GM12878 (cell line): ENCODE measurements at regions not wholly inside any gene's neighbourhood (a gene's known extent, or its start where the extent isn't known, plus 50 kb on each side); places are given as distances from the start of the nearest gene placed in this dataset.

Source experiments
- ATAC-seq: fragments of 200-7000 bp; cut with Tn5 transposase; 3 replicates; pipeline ENCODE4 v1.9.1; 2020; ENCODE audit warnings: mild to moderate bottlenecking, moderate library complexity
- BruUV-seq: library from RNA; stranded (reverse); fragments of 400-500 nt; replicated peaks from 2 replicates; lab custom pipeline; 2021; lab: Mats Ljungman, UMichigan
- CTCF ChIA-PET: fragments of 300-600 bp; sonication (Branson Sonifier 250); formaldehyde crosslinking; extraction: SDS; loops from one replicate; lab custom pipeline; 2021; ENCODE audit warnings: inconsistent platforms; lab: Yijun Ruan, JAX
- POLR2A ChIA-PET: fragments of 350-600 bp; formaldehyde crosslinking; extraction: SDS; loops from one replicate; lab custom pipeline; 2021; ENCODE audit warnings: inconsistent platforms; lab: Charles Lee
- RAD21 ChIA-PET: fragments of 300-600 bp; sonication (Branson Sonifier 250); formaldehyde crosslinking; loops from one replicate; lab custom pipeline; 2023; ENCODE audit warnings: antibody characterized with exemption; ENCODE audit not compliant: unreplicated experiment; lab: Charles Lee
- SMC1A ChIA-PET: fragments of 300-600 bp; sonication (Branson Sonifier 250); formaldehyde crosslinking; loops from one replicate; lab custom pipeline; 2023; ENCODE audit not compliant: unreplicated experiment, uncharacterized antibody; lab: Charles Lee
- DNase-seq: peaks from one replicate; pipeline ENCODE4 v3.0.0-alpha.2; 2011; ENCODE audit warnings: low read depth, low spot score
- FAIRE-seq: peaks from 3 replicates; lab custom pipeline; 2011; peaks lifted over from hg19 to GRCh38; lab: Jason Lieb, UNC
- H2AFZ ChIP-seq: 2 replicates; pipeline ENCODE4 v1.6.0; 2011; ENCODE audit warnings: low read depth, low read length, control low read depth; ENCODE audit not compliant: control insufficient read depth
- H3K27ac ChIP-seq: 2 replicates; pipeline ENCODE4 v1.5.1; 2011; ENCODE audit warnings: control low read depth; ENCODE audit not compliant: control insufficient read depth, insufficient read depth
- H3K27me3 ChIP-seq, 2 experiments: replicated peaks in 1 of 2; 2 replicates each; pipeline versions ENCODE4 v1.6.0 to v1.6.1; 2011; ENCODE audit warnings: low read length in 1 of 2; ENCODE audit not compliant: control insufficient read depth in 2 of 2, insufficient read depth in 2 of 2
- H3K36me3 ChIP-seq, 2 experiments: 2 replicates each; pipeline ENCODE4 v1.5.1; 2011; ENCODE audit warnings: low read length in 1 of 2; ENCODE audit not compliant: control insufficient read depth in 2 of 2, insufficient read depth in 2 of 2
- H3K4me1 ChIP-seq: 2 replicates; pipeline ENCODE4 v1.6.1; 2011; ENCODE audit warnings: mild to moderate bottlenecking, low read length, moderate library complexity, mixed read lengths; ENCODE audit not compliant: control insufficient read depth, insufficient read depth
- H3K4me2 ChIP-seq: 2 replicates; pipeline ENCODE4 v1.6.0; 2011; ENCODE audit warnings: control low read depth; ENCODE audit not compliant: control insufficient read depth, insufficient read depth
- H3K4me3 ChIP-seq: fragments of 200-600 bp; sonication (generic); 2 replicates; pipeline ENCODE4 v1.5.1; 2016
- H3K79me2 ChIP-seq: 2 replicates; pipeline ENCODE4 v1.6.0; 2011; ENCODE audit warnings: low read length; ENCODE audit not compliant: control insufficient read depth, insufficient read depth
- H3K9ac ChIP-seq: 2 replicates; pipeline ENCODE4 v1.8.0; 2011; ENCODE audit warnings: low read length, control low read depth, mixed read lengths; ENCODE audit not compliant: control insufficient read depth, insufficient read depth
- H3K9me3 ChIP-seq: replicated peaks from 3 replicates; pipeline ENCODE4 v1.5.1; 2011; ENCODE audit warnings: mild to moderate bottlenecking, low read length; ENCODE audit not compliant: control insufficient read depth, insufficient read depth
- H4K20me1 ChIP-seq: 2 replicates; pipeline ENCODE4 v1.6.0; 2011; ENCODE audit not compliant: control insufficient read depth, insufficient read depth
- CREM ChIP-seq: IDR thresholded peaks from 2 replicates; pipeline ENCODE4 v1.6.1; 2014; ENCODE audit warnings: antibody characterized with exemption, low read depth
- ETV6 ChIP-seq, 2 experiments: fragments of 450-650 bp in 1 of 2; IDR thresholded peaks in 1 of 2; conservative IDR thresholded peaks in 1 of 2; 2 replicates each; pipeline ENCODE4 v1.6.1; 2014; ENCODE audit warnings: antibody characterized with exemption in 1 of 2, borderline replicate concordance in 1 of 2, low read depth in 1 of 2, mild to moderate bottlenecking in 1 of 2, moderate library complexity in 1 of 2
- POLR2A ChIP-seq: IDR thresholded peaks from 2 replicates; pipeline ENCODE4 v1.6.1; 2011; ENCODE audit warnings: low read depth, mild to moderate bottlenecking, low read length
- POLR2AphosphoS2 ChIP-seq: IDR thresholded peaks from 2 replicates; pipeline ENCODE4 v1.6.1; 2011; ENCODE audit warnings: low read depth, mild to moderate bottlenecking, low read length, improper control_type of control experiment, moderate library complexity
- SIX5 ChIP-seq: IDR thresholded peaks from 2 replicates; pipeline ENCODE4 v1.6.1; 2011; ENCODE audit warnings: mild to moderate bottlenecking, low read depth, low read length, moderate library complexity; ENCODE audit not compliant: severe bottlenecking
- SMC3 ChIP-seq: IDR thresholded peaks from 2 replicates; pipeline ENCODE4 v1.6.1; 2011; ENCODE audit warnings: low read length, improper control_type of control experiment, borderline replicate concordance
- WRNIP1 ChIP-seq: IDR thresholded peaks from 2 replicates; pipeline ENCODE4 v1.6.1; 2011; ENCODE audit warnings: low read depth, low read length, improper control_type of control experiment, borderline replicate concordance
- WGBS: methylation state at CpG from one replicate; pipeline ENCODE4 v1.1.6; 2016; ENCODE audit warnings: low lambda C conversion rate; ENCODE audit not compliant: insufficient replicate concordance, insufficient coverage; ENCODE audit errors: missing lambda C conversion rate; 5-methylcytosine and 5-hydroxymethylcytosine counted together
- in situ Hi-C: fragments of 300-500 bp; cut with MboI; formaldehyde crosslinking; loops from 9 replicates; pipeline ENCODE4 v1.14.3; 2018; ENCODE audit warnings: mixed read lengths
- intact Hi-C: fragments of 100-400 bp; cut with micrococcal nuclease; formaldehyde crosslinking; loops from one replicate; pipeline ENCODE4 v1.14.2; 2022; ENCODE audit not compliant: unreplicated experiment
- TF ChIP-seq, protein P1 (sequence below): IDR thresholded peaks from 2 replicates; pipeline ENCODE4 v1.6.1; 2012; ENCODE audit warnings: low read depth, low read length, improper control_type of control experiment
- TF ChIP-seq, protein P2 (sequence below): fragments of 450-650 bp; IDR thresholded peaks from 2 replicates; pipeline ENCODE4 v1.6.1; 2017; ENCODE audit warnings: low read depth, mild to moderate bottlenecking, moderate library complexity
- TF ChIP-seq, protein P3 (sequence below), 3 experiments: IDR thresholded peaks in 2 of 3; conservative IDR thresholded peaks in 1 of 3; 2 replicates each; pipeline ENCODE4 v1.5.1; 2011; ENCODE audit warnings: low read depth in 3 of 3, low read length in 3 of 3, mild to moderate bottlenecking in 3 of 3, control low read depth in 2 of 3, moderate library complexity in 2 of 3, inconsistent platforms in 1 of 3, mixed read lengths in 1 of 3; ENCODE audit not compliant: control insufficient read depth in 2 of 3, insufficient read depth in 1 of 3; ENCODE audit errors: extremely low read depth in 1 of 3

DNA sequence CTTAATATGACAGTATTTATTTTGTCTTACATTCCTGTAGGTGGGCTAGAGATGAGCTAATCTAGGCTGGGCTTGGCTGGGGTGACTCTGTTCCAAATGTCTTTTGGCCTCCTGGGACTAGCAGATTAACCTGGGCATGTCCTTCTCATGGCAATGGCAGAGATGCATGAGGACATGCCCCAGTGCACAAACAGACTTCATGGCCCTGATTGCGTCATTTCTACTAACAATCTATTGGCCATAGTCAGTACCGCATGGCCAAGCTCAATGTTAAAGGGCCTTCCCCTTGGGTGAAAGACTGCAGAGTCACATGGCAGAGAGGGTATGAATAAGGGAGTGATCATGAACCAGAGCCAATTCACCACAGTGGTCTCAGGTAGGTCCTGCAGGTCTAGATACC, 313.4 kb downstream of the MSX2 start (continued):
- TF ChIP-seq SIX5: no peak

DNA sequence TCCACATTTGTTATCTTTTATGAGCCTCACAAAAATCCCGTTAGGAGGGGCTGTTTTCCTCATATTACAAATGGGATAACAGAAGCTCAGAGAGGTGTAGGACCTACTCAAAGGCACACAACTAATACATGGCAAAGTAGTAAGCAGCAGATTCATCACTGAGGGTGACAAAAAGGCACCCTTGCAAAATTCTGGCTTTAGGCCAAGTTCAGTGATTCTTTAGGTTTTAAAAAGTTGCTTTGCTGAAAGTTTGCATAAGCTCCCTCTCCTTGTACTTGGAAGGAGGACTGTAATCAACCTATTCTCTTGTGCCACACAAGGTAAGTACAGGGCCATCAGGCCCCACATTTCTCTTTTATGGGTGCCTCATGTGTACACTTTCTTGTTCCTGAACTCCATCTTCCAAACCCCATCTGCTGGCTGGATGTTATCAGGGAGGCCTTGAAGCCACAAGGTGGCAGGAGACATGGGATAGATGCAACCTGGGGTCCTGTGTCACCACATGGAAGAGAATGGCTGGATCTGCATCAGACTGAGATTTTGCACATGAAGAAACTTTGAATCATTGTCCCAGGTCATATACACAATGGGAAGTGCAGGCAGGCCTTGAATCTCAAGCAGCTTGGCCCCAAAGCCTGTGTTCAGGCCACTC, 311.6 kb downstream of the MSX2 start:
- H3K36me3 ChIP-seq: no peaks in the 10 kb centered on the region
- in situ Hi-C loops (no loop called here), intact Hi-C loops (no loop called here)
- BruUV-seq: no TSS peak
- ATAC-seq: no peak
- H3K9ac ChIP-seq: no peak overlapping the region
- no peak overlapping the region for H3K4me2 ChIP-seq
- no peak overlapping the region for H3K4me3 ChIP-seq
- no peaks in the 10 kb centered on the region for H4K20me1 ChIP-seq
- H3K27ac ChIP-seq: no peak overlapping the region
- no peak overlapping the region for H2AFZ ChIP-seq
- no peaks in the 10 kb centered on the region for H3K4me1 ChIP-seq
- POLR2A ChIA-PET: no interaction called here
- CTCF ChIA-PET: interaction anchor here (0.6 kb wide), 1 partner anchor 1657 kb away, joined by 3 read pairs; no protein-coding TSS in a partner anchor
- FAIRE-seq: no peak
- WGBS: 0% methylated on average over 1 of the region's 1 CpG
- no peak for TF ChIP-seq POLR2A
- no peak for TF ChIP-seq CREM
- no peak for TF ChIP-seq WRNIP1
- TF ChIP-seq SMC3: no peak
- TF ChIP-seq, protein P1, sequence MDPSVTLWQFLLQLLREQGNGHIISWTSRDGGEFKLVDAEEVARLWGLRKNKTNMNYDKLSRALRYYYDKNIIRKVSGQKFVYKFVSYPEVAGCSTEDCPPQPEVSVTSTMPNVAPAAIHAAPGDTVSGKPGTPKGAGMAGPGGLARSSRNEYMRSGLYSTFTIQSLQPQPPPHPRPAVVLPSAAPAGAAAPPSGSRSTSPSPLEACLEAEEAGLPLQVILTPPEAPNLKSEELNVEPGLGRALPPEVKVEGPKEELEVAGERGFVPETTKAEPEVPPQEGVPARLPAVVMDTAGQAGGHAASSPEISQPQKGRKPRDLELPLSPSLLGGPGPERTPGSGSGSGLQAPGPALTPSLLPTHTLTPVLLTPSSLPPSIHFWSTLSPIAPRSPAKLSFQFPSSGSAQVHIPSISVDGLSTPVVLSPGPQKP: no peak
- TF ChIP-seq ETV6 (conservative IDR thresholded peaks at IDR 0.05 in 1 of 2, IDR thresholded peaks at IDR 0.05 in 1 of 2; ENCODE audit: borderline replicate concordance in 1 of 2, low read depth in 1 of 2): no peak
- TF ChIP-seq, protein P2, sequence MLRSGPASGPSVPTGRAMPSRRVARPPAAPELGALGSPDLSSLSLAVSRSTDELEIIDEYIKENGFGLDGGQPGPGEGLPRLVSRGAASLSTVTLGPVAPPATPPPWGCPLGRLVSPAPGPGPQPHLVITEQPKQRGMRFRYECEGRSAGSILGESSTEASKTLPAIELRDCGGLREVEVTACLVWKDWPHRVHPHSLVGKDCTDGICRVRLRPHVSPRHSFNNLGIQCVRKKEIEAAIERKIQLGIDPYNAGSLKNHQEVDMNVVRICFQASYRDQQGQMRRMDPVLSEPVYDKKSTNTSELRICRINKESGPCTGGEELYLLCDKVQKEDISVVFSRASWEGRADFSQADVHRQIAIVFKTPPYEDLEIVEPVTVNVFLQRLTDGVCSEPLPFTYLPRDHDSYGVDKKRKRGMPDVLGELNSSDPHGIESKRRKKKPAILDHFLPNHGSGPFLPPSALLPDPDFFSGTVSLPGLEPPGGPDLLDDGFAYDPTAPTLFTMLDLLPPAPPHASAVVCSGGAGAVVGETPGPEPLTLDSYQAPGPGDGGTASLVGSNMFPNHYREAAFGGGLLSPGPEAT: no peak
- TF ChIP-seq, protein P3, sequence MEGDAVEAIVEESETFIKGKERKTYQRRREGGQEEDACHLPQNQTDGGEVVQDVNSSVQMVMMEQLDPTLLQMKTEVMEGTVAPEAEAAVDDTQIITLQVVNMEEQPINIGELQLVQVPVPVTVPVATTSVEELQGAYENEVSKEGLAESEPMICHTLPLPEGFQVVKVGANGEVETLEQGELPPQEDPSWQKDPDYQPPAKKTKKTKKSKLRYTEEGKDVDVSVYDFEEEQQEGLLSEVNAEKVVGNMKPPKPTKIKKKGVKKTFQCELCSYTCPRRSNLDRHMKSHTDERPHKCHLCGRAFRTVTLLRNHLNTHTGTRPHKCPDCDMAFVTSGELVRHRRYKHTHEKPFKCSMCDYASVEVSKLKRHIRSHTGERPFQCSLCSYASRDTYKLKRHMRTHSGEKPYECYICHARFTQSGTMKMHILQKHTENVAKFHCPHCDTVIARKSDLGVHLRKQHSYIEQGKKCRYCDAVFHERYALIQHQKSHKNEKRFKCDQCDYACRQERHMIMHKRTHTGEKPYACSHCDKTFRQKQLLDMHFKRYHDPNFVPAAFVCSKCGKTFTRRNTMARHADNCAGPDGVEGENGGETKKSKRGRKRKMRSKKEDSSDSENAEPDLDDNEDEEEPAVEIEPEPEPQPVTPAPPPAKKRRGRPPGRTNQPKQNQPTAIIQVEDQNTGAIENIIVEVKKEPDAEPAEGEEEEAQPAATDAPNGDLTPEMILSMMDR (IDR thresholded peaks at IDR 0.05 in 2 of 3, conservative IDR thresholded peaks at IDR 0.05 in 1 of 3; ENCODE audit: control insufficient read depth in 2 of 3, extremely low read depth in 1 of 3, insufficient read depth in 1 of 3, low read depth in 3 of 3, low read length in 3 of 3): no peak
- TF ChIP-seq POLR2AphosphoS2: no peak
- no peaks in the 10 kb centered on the region for H3K79me2 ChIP-seq
- RAD21 ChIA-PET: no interaction called here
- no peaks in the 10 kb centered on the region for H3K9me3 ChIP-seq
- no peaks in the 10 kb centered on the region for H3K27me3 ChIP-seq
- no peak for DNase-seq
- SMC1A ChIA-PET: interaction anchor here (1.2 kb wide), 1 partner anchor 18 kb away, joined by 3 read pairs; no protein-coding TSS in a partner anchor
